DMS153 treated with DMSO at 0.1 percent for 48 hours (cell line): ENCODE measurements at regions not wholly inside any gene's neighbourhood (a gene's known extent, or its start where the extent isn't known, plus 50 kb on each side); places are given as distances from the start of the nearest gene placed in this dataset.
"Not testable (repeated sequence)": the region's sequence is repeated elsewhere in the genome, so short reads cannot be mapped to it uniquely, and the experiment has no call there.

Source experiments
- DNase-seq: peaks from one replicate; lab custom pipeline; 2025; ENCODE audit not compliant: unreplicated experiment; lab: John Stamatoyannopoulos, UW

DNA sequence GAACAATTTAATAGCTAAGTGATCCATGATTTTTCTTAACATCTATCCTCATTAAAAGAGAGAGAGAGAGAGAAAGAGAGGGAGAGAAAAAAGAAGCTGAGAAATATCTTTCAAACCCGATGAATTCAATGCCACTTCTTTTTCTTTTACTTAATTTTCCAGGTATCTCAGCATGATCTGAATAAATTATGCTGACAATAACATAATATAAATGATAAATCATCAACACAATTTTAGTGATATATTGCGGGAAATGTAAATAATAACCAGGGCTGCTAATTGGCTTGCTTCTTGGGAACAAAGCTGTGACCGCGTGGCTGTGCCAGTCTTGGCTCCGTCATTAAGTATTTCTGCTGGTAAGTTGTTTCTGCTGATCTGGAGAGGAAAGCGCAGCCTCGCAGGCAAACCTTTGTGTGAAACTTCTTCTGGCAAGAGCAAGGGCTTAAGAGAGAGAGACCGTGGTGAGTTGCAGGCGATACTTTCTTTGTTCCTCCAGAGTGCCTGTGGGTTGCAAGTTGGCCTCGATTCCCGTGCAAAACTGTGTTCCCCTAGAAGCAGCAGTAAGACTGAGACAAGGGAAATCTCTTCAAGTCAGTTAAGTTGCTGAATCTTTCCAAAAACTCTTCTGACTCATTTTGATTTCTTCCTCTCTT, 489.1 kb upstream of the TSHZ3 start:
- no peak for DNase-seq

DNA sequence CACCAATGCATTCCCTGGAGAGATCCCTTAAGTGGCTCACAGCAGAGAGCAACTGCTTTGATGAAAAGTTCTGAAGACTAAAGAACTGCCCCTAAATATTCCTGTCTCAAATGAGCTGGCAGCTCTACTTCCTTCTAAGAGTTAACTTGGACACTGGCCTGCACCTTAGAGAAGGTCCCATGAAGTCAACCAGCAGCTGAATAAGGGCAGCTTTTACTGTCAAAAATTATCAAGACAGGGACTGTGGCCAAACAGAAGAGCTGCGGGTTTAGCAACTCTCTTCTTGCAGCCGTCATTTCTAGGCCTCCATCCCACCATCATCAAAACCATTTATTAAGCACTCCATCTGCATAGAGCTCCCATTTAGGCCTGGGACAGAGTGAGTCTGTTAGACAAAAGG, 491.1 kb upstream of the TSHZ3 start:
- DNase-seq = no peak

DNA sequence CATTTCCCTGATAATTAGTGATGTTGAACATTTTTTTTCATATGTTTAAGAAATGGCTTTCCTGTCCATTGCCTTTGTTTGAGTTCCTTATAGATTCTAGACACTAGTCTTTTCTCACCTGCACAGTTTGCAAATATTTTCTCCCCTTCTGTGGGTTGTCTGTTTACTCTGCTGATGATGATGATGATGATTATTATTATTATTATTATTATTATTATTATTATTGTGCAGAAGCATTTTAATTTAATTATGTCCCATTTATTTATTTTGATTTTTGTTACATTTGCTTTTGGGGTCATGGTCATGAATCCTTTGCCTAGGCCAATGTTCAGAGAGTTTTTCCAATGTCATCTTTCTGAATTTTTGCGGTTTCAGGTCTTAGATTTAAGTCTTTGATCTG, 492.5 kb upstream of the TSHZ3 start:
- DNase-seq = no peak

DNA sequence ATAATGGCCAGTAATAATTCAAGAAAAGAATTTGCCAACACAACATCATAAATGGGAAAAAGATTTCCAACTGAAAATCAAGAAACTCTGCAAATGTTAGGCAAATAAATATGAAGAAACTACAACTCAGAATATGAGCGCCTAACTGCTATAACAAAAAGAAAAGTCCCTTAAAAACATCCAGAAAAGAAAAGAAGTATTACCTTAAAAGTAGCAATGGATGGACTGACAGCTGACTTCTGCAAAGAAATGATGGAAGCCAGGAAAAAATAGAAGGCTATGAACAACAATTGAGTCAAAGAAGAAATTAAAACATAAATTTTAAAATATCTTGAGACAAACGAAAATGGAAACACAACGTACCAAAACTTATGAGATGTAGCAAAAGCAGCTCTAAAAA, 482.3 kb upstream of the ZNF507 start:
- no peak for DNase-seq

GRCh38 chr19:31874313-31874712, 471.1 kb upstream of the ZNF507 start:
- no peak for DNase-seq

- no peak for DNase-seq
These were observed 469.8 kb upstream of the ZNF507 start for GRCh38 chr19:31875591-31875990.

DNA sequence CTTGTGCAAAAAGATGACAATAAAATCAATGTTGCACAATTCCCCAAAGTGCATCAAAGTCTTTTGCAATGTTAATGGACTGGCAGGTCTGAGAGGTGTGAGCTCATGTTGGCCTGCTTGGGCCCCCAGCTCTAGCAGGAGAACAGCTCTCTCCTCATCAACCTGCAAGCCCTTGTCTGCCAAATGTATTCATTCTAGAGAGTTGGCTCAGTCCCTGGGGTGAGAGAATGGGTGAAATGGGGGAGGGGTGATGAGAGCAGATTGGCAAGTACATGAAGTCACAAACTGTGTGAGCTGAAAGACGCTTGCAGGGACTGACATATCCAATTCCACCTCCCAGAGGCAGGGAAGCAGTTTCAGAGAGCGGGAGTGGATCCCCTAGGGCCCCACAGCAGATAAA, 465.1 kb upstream of the ZNF507 start:
- no peak for DNase-seq

DNA sequence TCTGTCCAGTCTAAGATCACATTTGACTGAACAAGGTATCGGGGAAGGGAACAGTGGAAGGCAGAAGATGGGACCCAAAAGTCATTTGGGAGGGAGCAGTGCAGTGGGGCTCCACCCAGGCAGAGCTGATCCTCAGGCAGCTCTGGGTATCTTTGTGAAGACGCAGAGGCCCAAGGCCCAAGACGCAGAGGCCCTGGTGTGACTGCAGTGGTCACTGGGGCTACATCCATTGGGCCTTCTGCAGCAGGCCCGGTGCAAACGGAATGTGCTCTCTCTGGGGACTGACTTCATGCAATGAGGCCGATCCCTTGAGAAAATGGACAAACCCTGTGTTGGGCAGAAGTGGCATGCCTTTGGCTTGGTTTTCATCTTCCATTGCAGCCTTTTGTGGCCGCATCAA, 463.4 kb upstream of the ZNF507 start:
- no peak for DNase-seq

DNA sequence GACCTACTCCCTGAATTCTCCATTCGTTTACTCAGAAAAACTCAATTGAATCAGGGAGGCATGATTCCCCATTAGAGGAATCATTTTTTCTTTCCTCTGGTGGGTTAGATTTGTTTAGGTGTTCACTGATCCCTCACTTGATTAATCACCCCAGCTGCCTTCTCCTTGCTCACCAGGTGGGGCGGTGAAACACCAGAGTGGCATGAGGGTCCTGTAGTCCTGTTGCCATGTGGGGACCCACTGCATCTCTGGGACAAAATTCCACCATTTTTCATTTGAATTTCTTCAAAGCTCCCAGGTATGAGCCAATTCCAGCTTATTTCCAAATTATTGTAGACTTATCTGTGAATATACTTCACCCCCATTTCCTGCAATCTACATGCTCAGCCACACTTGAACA, 462.7 kb upstream of the ZNF507 start:
- DNase-seq = no peak

- no peak for DNase-seq
These were observed 462.0 kb upstream of the ZNF507 start for GRCh38 chr19:31883296-31883990.

DNA sequence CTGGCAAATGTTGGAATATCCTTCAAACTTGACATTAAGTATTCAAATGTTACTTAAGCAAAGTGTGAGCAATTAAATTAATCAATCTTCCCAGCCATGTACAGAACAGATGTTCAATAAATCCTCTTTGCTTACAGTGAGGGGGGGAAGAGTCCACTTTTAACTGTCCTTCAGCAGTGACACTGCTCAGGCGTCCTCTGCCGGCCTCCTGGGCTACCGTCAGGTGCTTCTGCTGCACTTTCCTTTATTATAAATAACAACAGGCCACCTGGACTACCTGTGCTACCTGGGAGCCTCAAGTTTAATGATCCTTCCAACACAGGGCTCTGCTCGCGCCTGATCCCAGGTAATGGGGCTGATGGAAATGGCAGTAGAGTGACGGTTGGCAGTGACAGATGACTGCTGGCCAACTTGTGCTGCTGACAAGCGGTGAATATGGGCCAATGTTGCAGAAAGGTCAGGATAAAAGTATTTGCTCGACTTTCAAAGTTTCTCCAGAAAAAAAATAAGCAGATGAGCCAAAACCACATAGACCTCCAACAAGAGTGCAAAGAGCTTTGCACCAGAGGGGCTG, 460.0 kb upstream of the ZNF507 start:
- no peak for DNase-seq

DNA sequence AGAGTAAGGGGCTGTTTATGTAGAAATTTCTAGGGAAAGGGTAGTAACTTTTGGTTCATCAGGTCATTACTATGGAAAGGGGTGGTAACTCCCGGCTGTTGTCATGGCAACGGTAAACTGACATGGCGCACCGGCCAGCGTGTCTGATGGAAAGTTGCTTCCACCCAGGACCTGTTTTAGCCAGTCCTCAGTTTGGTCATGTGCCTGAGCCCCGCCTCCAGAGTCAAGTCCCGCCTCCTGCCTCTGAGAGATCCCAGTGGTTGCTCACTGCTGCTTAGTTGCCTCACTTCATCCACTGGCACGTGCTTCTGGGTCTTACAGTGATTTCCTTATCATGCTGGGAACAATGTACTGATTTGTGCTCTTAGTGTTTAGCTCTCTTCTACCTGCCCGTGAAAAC, 455.2 kb upstream of the ZNF507 start:
- DNase-seq = no peak

- no peak for DNase-seq
These were observed 453.4 kb upstream of the ZNF507 start for GRCh38 chr19:31892060-31892459.

DNA sequence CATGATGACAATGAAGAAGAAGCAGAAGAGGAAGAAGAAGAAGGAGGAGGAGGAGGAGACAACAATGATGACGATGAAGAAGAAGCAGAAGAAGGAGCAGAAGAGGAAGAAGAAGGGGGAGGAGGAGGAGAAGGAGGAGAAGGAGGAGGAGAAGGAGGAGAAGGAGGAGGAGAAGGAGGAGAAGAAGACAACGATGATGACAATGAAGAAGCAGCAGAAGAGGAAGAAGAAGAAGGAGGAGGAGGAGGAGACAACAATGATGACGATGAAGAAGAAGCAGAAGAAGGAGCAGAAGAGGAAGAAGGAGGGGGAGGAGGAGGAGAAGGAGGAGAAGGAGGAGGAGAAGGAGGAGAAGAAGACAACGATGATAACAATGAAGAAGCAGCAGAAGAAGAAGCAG, 451.9 kb upstream of the ZNF507 start:
- not testable (repeated sequence) for DNase-seq

GRCh38 chr19:31894451-31894850, 451.0 kb upstream of the ZNF507 start:
- DNase-seq = no peak

- no peak for DNase-seq
These were observed 448.1 kb upstream of the ZNF507 start for GRCh38 chr19:31897292-31897691.

DNA sequence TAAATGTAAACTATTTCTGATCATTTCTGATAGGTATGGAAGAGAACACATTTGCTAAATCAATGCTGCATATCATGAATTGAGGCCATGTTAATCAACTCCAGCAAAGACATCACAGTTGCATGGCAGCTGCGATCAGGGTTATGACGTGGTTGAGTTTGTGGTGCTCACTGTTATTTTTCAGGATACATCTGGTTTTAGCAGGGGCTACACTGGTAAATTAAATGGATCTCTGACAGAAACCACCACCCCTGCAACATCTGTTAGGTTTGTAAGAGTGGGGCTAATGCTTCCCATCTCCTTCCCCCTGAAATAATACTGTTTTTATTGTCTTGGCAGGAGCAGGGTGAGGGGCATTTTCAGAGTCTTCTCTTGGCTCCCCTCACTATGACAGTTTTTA, 444.4 kb upstream of the ZNF507 start:
- no peak for DNase-seq

DNA sequence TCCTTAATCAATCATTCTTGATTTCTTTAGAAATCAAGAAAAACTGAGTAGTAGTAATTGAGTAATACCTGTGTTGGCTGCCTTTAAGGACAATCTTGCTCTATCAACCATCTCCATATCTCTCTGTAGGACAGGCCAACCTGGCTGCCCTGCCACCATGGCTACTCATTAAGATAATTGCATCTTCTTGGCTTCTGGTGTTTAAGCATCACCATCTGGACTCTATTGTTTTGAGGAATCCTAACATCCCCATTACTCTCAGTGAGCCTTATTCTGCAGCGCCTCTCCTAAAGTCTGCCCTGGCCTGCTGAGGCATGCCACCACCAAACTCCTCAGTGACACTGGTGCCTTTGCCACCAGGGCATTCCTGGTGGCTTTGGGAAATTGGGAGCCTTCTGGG, 442.6 kb upstream of the ZNF507 start:
- DNase-seq = no peak

DNA sequence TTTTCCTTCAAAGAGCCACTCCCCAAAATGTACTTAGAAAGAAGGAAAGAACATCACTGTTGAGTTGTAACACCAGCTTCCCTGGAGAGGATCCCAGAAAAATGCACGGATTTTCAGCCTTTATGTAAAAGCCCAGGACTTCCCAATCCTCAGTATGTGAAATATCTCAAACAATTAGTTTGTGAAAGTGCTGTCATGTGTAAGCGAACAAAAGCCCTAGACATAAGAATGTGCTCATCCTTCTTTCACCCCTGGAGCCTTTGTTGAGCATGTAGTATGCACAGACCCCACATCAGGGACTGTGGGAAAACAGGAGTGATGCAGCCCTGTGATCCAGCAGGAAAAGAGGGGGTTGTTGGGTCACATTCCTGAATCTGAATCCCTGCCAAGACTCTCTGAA, 441.4 kb upstream of the ZNF507 start:
- no peak for DNase-seq

- no peak for DNase-seq
These were observed 439.1 kb upstream of the ZNF507 start for GRCh38 chr19:31906111-31906871.

DNA sequence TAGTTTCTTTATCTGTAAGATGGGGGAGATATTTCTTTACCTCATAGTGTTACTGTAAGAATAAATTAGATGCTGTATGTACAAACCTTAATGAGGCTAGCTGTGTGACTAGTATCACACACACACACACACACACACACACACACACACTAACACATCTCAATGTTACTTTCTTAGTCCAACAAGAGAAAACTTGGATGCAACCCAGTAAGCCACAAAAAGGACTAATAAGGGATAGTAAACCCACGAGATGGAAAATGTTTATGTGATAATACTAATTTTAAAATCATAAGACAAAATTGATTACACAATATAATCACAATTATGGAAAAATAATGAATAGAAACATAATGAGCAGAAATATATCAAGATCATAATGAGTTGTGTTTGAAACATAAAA, 437.7 kb upstream of the ZNF507 start:
- DNase-seq = no peak

DNA sequence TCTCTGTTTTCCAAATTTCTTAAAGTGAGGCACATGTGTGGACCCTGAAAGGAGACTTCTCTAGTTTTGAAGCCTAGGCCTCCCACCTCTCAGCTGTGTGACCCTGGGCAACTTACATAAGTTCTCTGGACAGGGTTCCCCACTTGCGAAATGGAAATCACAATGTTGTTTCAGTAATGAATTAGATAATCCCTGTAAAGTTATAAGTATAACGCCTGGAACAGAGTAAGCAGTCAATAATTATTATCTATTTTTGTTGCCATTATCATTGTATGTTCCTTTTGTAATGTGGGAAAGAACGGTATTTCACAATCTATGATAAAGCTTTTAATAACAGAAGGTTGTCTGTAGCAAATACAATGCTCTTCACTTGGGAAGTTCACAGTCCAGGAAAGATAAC, 437.3 kb upstream of the ZNF507 start:
- DNase-seq = no peak
